ENCODE measurements at regions not wholly inside any gene's neighbourhood (a gene's known extent, or its start where the extent isn't known, plus 50 kb on each side); places are given as distances from the start of the nearest gene placed in this dataset.

DNA sequence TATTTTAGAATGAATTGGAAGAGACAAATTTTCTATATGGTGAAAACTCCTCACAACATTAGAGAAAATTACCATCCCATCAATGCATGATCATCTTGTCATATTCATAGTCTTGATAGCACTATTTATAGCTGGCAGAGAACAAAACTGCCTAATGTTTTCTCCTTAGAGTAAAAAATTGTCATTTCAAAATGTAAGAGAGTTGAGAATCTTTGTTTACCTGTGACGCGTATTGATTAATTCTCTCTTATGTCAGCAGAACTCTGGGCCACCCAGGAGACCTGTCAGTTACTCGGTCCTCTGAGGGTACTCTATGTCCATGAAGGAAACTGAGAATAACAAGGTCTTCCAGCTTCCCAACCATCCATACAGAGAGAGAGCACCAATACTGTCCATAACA, 381.4 kb upstream of the ZP4 start:
- TF ChIP-seq, protein P1, sequence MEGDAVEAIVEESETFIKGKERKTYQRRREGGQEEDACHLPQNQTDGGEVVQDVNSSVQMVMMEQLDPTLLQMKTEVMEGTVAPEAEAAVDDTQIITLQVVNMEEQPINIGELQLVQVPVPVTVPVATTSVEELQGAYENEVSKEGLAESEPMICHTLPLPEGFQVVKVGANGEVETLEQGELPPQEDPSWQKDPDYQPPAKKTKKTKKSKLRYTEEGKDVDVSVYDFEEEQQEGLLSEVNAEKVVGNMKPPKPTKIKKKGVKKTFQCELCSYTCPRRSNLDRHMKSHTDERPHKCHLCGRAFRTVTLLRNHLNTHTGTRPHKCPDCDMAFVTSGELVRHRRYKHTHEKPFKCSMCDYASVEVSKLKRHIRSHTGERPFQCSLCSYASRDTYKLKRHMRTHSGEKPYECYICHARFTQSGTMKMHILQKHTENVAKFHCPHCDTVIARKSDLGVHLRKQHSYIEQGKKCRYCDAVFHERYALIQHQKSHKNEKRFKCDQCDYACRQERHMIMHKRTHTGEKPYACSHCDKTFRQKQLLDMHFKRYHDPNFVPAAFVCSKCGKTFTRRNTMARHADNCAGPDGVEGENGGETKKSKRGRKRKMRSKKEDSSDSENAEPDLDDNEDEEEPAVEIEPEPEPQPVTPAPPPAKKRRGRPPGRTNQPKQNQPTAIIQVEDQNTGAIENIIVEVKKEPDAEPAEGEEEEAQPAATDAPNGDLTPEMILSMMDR (IDR thresholded peaks at IDR 0.05) = no peak
- no peak for TF ChIP-seq EZH2 (IDR thresholded peaks at IDR 0.05; ENCODE audit: borderline replicate concordance, insufficient read depth, low read depth, low read length, poor library complexity, severe bottlenecking)
- Mint-ChIP-seq H3K4me3 (no peak overlapping the region), H3K27me3 (no peaks in the 10 kb centered on the region), H3K27ac (no peak overlapping the region), H3K9me3 (ENCODE audit: insufficient read depth) (peaks cover 9% of the 10 kb centered on the region), H3K4me1 (no peaks in the 10 kb centered on the region)
- intact Hi-C loops (cut with micrococcal nuclease) = no loop called here
- H3K4me1 ChIP-seq (ENCODE audit: control insufficient read depth in 2 of 2, insufficient read depth in 2 of 2, low read length in 2 of 2) = no peaks in the 10 kb centered on the region
- WGBS (ENCODE audit: insufficient coverage) = 100% methylated on average over 2 of the region's 3 CpGs
- DNase-seq (no peak), ATAC-seq (ENCODE audit: low read depth) (no peak)
- no peaks in the 10 kb centered on the region for H3K79me2 ChIP-seq (ENCODE audit: control insufficient read depth, insufficient read depth, low read length)
- POLR2A ChIA-PET = no interaction called here
- H3K9me3 ChIP-seq (ENCODE audit: control extremely low read depth in 1 of 3, control insufficient read depth in 2 of 3, insufficient read depth in 1 of 3, low read length in 2 of 3) = peaks cover 0 to 1% (median 0%) of the 10 kb centered on the region in 3 donors
- no peak overlapping the region for H3K27ac ChIP-seq (ENCODE audit: low read length in 2 of 2)
- H3K27me3 ChIP-seq (replicated peaks in 1 of 4; ENCODE audit: control extremely low read depth in 1 of 4, control insufficient read depth in 3 of 4, insufficient read depth in 4 of 4, low read length in 3 of 4) = no peaks in the 10 kb centered on the region
- H4K20me1 ChIP-seq (ENCODE audit: control insufficient read depth, insufficient read depth, low read length, poor library complexity, severe bottlenecking) = no peaks in the 10 kb centered on the region
- CTCF ChIA-PET = no interaction called here
- H2AFZ ChIP-seq (ENCODE audit: insufficient read depth, low read depth, low read length, poor library complexity, severe bottlenecking) = no peak overlapping the region
- H3K4me2 ChIP-seq (replicated peaks; ENCODE audit: low read depth, low read length, poor library complexity, severe bottlenecking) = no peak overlapping the region
- H3K9ac ChIP-seq (ENCODE audit: low read length) = no peak overlapping the region
- no peaks in the 10 kb centered on the region for H3K36me3 ChIP-seq (replicated peaks in 1 of 2; ENCODE audit: control extremely low read depth in 1 of 2, control insufficient read depth in 1 of 2, extremely low read depth in 1 of 2, insufficient read depth in 2 of 2, low read length in 1 of 2)
- H3K4me3 ChIP-seq (ENCODE audit: control extremely low read depth in 1 of 5, extremely low read depth in 1 of 5, insufficient read depth in 1 of 5, low read depth in 2 of 5, low read length in 4 of 5) = no peak overlapping the region

DNA sequence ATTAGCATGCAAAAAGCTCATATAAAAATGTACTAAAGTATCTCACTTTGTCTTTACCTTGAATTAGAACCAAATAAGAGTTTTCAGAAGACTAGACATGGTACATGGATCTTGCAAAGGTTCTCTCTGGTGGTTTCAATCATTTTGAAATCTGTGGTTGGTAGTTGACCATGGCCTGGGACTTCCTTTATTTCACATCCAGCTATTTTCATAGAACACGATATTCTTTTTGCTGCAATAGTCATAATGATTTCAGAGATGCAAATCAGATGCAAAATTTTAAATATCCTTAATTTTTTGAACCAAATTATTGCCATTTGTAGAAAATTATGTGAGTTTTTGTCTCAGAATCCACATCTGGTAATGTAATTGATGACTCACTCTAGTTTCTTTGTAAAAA, 375.1 kb upstream of the ZP4 start:
- TF ChIP-seq, protein P1 (IDR thresholded peaks at IDR 0.05) = no peak
- no peak for TF ChIP-seq EZH2 (IDR thresholded peaks at IDR 0.05; ENCODE audit: borderline replicate concordance, insufficient read depth, low read depth, low read length, poor library complexity, severe bottlenecking)
- Histone ChIP-seq H3K79me2 (ENCODE audit: control insufficient read depth, insufficient read depth, low read length) (no peaks in the 10 kb centered on the region), H2AFZ (ENCODE audit: insufficient read depth, low read depth, low read length, poor library complexity, severe bottlenecking) (no peak overlapping the region), H3K36me3 (replicated peaks in 1 of 2; ENCODE audit: control extremely low read depth in 1 of 2, control insufficient read depth in 1 of 2, extremely low read depth in 1 of 2, insufficient read depth in 2 of 2, low read length in 1 of 2) (no peaks in the 10 kb centered on the region), H3K4me2 (replicated peaks; ENCODE audit: low read depth, low read length, poor library complexity, severe bottlenecking) (no peak overlapping the region), H3K27ac (ENCODE audit: low read length in 2 of 2) (no peak overlapping the region), H3K4me1 (ENCODE audit: control insufficient read depth in 2 of 2, insufficient read depth in 2 of 2, low read length in 2 of 2) (no peaks in the 10 kb centered on the region), H3K9me3 (ENCODE audit: control extremely low read depth in 1 of 3, control insufficient read depth in 2 of 3, insufficient read depth in 1 of 3, low read length in 2 of 3) (peaks cover 0 to 6% (median 0%) of the 10 kb centered on the region in 3 donors), H4K20me1 (ENCODE audit: control insufficient read depth, insufficient read depth, low read length, poor library complexity, severe bottlenecking) (no peaks in the 10 kb centered on the region), H3K9ac (ENCODE audit: low read length) (no peak overlapping the region), H3K4me3 (ENCODE audit: control extremely low read depth in 1 of 5, extremely low read depth in 1 of 5, insufficient read depth in 1 of 5, low read depth in 2 of 5, low read length in 4 of 5) (no peak overlapping the region), H3K27me3 (replicated peaks in 1 of 4; ENCODE audit: control extremely low read depth in 1 of 4, control insufficient read depth in 3 of 4, insufficient read depth in 4 of 4, low read length in 3 of 4) (no peaks in the 10 kb centered on the region)
- no peak overlapping the region for H3K27ac Mint-ChIP-seq
- no CpG with 5 or more reads among the region's 1 CpG for WGBS (ENCODE audit: insufficient coverage)
- no peaks in the 10 kb centered on the region for H3K9me3 Mint-ChIP-seq (ENCODE audit: insufficient read depth)
- DNase-seq (no peak), ATAC-seq (ENCODE audit: low read depth) (no peak)
- CTCF ChIA-PET = no interaction called here
- intact Hi-C loops (cut with micrococcal nuclease) = no loop called here
- H3K4me1 Mint-ChIP-seq = no peaks in the 10 kb centered on the region
- no peaks in the 10 kb centered on the region for H3K27me3 Mint-ChIP-seq
- POLR2A ChIA-PET = no interaction called here
- no peak overlapping the region for H3K4me3 Mint-ChIP-seq

All from B cell (primary cell).